Astrocyte of the spinal cord (primary cell): ENCODE measurements at regions not wholly inside any gene's neighbourhood (a gene's known extent, or its start where the extent isn't known, plus 50 kb on each side); places are given as distances from the start of the nearest gene placed in this dataset.
"Not testable (repeated sequence)": the region's sequence is repeated elsewhere in the genome, so short reads cannot be mapped to it uniquely, and the experiment has no call there.

Source experiments
- DNase-seq: peaks from one replicate; pipeline ENCODE4 v3.0.0; 2011; ENCODE audit warnings: low read depth, low spot score
- H3K4me3 ChIP-seq: 2 replicates; pipeline ENCODE4 v1.5.1; 2011; ENCODE audit warnings: low read depth, mild to moderate bottlenecking, low read length, moderate library complexity
- in situ Hi-C: cut with HindIII; loops from 2 replicates; pipeline ENCODE4 v1.10.0; 2017; ENCODE audit warnings: low sequenced_read_pairs
- TF ChIP-seq, protein P1 (sequence below): IDR thresholded peaks from 2 replicates; pipeline ENCODE4 v1.5.1; 2012; ENCODE audit warnings: low read depth, mild to moderate bottlenecking, low read length, inconsistent platforms

DNA sequence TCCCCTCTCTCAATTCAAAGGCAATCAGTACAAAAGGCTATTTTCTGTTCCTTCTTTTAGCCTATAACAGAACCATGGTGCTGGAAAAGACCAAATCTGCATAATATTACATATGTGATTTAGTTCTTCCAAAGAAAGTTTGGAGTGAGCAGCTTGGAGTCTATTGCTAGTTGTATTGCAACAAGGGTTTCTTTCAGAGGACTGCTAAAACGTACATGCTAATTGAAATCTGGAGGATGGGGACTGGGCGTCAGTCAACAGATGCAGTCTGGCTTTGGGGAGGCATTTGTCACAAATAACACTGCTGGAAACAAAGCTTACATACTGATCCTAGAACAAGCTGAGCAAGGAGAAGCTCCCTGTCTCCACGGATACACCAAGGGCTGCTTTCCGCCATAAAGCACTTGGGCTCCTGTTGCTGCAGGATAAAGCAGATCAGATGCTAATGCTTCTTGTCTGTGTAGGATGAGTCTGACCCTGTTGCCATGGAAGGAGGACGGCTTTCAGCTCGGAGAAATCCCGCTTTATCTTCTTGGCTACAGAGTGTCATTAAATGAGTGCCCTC is 883.5 kb downstream of the SORCS1 start:
- DNase-seq: no peak
- no peak overlapping the region for H3K4me3 ChIP-seq
- TF ChIP-seq, protein P1, sequence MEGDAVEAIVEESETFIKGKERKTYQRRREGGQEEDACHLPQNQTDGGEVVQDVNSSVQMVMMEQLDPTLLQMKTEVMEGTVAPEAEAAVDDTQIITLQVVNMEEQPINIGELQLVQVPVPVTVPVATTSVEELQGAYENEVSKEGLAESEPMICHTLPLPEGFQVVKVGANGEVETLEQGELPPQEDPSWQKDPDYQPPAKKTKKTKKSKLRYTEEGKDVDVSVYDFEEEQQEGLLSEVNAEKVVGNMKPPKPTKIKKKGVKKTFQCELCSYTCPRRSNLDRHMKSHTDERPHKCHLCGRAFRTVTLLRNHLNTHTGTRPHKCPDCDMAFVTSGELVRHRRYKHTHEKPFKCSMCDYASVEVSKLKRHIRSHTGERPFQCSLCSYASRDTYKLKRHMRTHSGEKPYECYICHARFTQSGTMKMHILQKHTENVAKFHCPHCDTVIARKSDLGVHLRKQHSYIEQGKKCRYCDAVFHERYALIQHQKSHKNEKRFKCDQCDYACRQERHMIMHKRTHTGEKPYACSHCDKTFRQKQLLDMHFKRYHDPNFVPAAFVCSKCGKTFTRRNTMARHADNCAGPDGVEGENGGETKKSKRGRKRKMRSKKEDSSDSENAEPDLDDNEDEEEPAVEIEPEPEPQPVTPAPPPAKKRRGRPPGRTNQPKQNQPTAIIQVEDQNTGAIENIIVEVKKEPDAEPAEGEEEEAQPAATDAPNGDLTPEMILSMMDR: no peak
- in situ Hi-C loops: no loop called here

DNA sequence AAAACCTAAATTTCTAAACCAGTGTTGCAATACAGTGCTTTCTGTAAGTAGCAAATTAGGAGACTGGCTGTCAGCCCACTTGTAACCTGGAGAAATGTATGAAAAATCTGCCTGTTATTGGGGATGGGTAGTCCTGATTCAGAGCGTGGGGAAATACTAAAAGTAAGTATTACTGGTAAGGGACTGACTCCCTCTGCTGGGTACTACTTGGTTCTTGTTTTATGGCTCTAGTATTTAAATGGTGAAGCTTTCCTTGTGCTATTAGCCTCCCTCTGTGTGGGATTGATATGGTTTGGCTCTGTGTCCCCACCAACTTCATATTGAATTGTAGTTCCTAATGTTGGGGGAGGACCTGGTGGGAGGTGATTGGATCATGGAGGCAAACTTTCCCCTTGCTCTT is 886.1 kb downstream of the SORCS1 start:
- TF ChIP-seq, protein P1: no peak
- DNase-seq: no peak
- in situ Hi-C loops: no loop called here
- H3K4me3 ChIP-seq: no peak overlapping the region

DNA sequence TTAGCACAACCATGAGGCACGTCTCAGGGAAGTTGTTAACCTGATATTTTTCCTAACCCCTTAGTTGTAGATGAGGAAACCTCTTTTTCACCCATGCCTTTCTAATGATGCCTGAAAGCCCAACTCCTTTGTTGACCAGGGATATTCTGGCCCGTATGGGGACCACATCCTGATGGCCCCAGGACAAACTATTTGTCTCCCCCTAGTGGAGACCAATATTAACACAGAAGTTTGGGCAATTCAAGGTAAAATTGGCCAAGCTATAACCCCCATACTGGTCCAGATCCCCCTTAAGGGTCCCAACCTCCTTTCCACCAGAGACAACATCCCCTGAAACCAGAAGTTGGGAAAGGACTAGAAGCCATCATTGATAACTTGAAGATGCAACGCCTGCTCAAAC is 893.3 kb downstream of the SORCS1 start:
- TF ChIP-seq, protein P1: peak; percentile 20
- in situ Hi-C loops: no loop called here
- DNase-seq: no peak
- H3K4me3 ChIP-seq: no peak overlapping the region

DNA sequence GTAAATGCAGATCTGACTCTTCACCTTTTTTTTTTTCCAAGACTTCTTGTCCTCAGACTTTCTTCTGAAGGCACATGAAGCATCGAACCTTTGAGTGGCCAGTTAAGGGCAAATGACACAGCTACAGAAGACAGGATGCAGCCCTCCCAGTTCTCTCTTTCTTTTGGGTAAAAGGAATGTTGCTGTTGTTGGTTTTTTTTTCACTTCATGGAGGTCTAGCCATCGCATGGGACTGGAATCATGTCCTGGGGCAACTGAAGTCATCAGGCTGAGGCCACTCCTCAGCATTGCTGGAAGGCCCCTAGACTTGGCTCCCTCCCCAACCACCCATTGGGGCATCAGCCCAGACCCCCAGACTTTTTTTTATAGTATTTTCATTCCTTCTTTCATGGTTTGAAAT is 896.5 kb downstream of the SORCS1 start:
- TF ChIP-seq, protein P1: no peak
- DNase-seq: no peak
- in situ Hi-C loops: no loop called here
- H3K4me3 ChIP-seq: no peak overlapping the region

DNA sequence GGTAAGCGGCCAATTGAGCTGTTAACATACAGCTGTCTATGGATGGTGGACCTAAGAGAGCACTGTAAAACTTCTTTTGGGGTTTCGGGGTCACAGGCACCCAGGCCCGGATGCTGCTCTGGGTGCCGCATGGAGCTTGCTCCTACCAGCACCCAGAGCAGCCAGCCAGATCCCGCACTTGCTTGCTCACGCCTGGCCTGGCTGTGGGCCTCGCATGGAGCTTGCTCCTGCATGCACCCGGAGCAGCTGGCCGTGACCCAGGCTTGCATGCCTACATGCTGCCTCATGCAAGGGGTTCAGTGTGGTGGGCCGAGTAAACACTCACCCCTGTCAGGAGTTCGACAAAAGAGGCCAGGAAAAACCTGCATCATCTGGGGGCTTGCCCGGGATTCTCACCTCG is 896.9 kb downstream of the SORCS1 start:
- no peak overlapping the region for H3K4me3 ChIP-seq
- TF ChIP-seq, protein P1: no peak
- no peak for DNase-seq
- in situ Hi-C loops: no loop called here

DNA sequence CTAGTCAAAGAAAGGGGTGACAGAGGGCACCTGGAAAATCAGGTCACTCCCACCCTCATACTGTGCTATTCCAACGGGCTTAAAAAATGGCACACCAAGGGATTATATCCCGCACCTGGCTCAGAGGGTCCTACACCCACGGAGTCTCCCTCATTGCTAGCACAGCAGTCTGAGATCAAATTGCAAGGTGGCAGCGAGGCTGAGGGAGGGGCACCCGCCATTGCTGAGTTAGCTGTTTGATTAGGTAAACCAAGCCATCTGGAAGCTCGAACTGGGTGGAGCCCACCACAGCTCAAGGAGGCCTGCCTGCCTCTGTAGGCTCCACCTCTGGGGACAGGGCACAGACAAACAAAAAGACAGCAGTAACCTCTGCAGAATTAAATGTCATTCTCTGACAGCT is 907.1 kb downstream of the SORCS1 start:
- DNase-seq, H3K4me3 ChIP-seq, in situ Hi-C loops: not testable (repeated sequence)

DNA sequence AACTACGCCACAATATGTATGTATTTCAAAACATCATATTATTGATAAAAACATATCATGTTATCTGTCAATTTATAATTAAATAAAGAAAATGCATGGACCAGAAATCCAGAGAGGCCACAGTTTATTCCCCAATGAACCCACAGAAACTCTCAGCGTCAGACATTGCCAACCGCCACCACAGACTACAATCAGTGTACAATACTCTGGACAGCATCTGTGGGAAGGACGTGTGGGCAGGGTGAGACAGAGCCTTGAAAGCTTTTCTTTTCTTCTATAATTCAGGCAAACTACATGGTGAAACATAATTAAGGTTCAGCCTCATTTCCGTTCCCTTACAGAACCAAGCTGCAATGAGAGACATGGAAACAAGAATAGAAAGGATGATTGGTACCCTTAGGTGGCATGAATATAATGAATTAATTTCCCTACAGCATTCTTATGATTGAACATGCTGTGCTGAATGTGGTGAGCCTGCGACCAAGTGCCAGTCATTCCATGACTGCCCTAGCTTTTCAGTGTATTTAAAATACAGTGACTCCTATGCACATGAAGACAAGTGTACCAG is 909.3 kb downstream of the SORCS1 start:
- in situ Hi-C loops: no loop called here

More for the DNA sequence above, 909.3 kb downstream of the SORCS1 start:
- H3K4me3 ChIP-seq: no peak overlapping the region
- TF ChIP-seq, protein P1: no peak
- no peak for DNase-seq
